ENCODE measurements at regions not wholly inside any gene's neighbourhood (a gene's known extent, or its start where the extent isn't known, plus 50 kb on each side); places are given as distances from the start of the nearest gene placed in this dataset.

- TF ChIP-seq, protein P1, sequence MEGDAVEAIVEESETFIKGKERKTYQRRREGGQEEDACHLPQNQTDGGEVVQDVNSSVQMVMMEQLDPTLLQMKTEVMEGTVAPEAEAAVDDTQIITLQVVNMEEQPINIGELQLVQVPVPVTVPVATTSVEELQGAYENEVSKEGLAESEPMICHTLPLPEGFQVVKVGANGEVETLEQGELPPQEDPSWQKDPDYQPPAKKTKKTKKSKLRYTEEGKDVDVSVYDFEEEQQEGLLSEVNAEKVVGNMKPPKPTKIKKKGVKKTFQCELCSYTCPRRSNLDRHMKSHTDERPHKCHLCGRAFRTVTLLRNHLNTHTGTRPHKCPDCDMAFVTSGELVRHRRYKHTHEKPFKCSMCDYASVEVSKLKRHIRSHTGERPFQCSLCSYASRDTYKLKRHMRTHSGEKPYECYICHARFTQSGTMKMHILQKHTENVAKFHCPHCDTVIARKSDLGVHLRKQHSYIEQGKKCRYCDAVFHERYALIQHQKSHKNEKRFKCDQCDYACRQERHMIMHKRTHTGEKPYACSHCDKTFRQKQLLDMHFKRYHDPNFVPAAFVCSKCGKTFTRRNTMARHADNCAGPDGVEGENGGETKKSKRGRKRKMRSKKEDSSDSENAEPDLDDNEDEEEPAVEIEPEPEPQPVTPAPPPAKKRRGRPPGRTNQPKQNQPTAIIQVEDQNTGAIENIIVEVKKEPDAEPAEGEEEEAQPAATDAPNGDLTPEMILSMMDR (IDR thresholded peaks at IDR 0.05; ENCODE audit: insufficient read depth, low read length, missing control alignments): no peak
- ChIA-PET POLR2A (no interaction called here), CTCF (interaction anchor here (0.9 to 3.9 kb wide), 6 partner anchors 10 to 508 kb away, joined by 3 to 25 read pairs (median 4); no protein-coding TSS in a partner anchor)
- no peak overlapping the region for H3K4me3 ChIP-seq (ENCODE audit: low read depth, low read length)
- no peak for DNase-seq (ENCODE audit: low read depth, low spot score)
These were observed 295.3 kb downstream of the PDGFC start for GRCh38 chr4:156676116-156676851.

- POLR2A ChIA-PET: interaction anchor here (0.6 to 0.9 kb wide), 2 partner anchors 12 to 197 kb away, joined by 3 read pairs; no protein-coding TSS in a partner anchor
- no peak overlapping the region for H3K4me3 ChIP-seq (ENCODE audit: low read depth, low read length)
- CTCF ChIA-PET: interaction anchor here (1.4 to 3.9 kb wide), 3 partner anchors 198 to 504 kb away, joined by 4 to 25 read pairs (median 5); no protein-coding TSS in a partner anchor
- TF ChIP-seq, protein P1 (IDR thresholded peaks at IDR 0.05; ENCODE audit: insufficient read depth, low read length, missing control alignments): no peak
- no peak for DNase-seq (ENCODE audit: low read depth, low spot score)
These were observed 298.1 kb downstream of the PDGFC start for GRCh38 chr4:156673483-156673882.

DNA sequence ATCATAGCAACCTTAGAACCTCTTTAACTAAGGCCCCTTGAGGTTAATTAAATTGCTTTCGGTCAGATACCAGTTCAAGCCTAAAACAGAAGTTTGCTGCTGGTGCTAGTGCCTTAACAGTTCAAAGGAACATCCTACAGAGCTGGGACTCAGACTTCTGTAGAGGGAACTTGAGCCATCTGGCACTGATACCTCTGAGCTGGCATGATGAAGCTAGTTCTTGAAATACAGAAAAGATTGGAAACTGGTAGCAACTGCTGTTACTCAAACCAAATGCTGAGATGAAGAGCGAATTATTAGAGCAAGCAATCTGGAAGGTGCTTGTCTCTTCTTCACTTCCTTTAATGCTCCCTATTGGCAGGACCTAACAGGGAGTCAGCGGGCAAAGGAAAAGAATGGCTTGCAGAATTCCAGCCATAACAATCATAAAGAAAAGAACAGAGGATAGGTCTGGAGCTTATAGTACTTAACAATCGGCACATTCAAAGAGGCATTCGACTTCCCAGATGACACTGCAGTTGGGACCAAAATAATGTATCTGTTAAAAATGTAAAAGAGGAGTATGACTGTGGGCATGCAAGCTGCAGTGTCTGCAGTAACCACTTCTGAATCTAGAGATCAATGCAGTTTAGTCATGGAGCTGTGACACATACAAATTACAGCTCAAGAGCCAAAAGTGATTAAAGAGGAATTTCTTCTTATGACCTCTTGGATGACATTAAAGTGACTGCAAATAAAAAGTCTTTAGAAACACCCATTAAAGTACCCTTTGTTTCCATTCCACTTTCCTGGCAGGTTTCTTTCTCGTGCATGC is 298.9 kb downstream of the PDGFC start:
- H3K4me3 ChIP-seq (ENCODE audit: low read depth, low read length): no peak overlapping the region
- TF ChIP-seq, protein P1 (IDR thresholded peaks at IDR 0.05; ENCODE audit: insufficient read depth, low read length, missing control alignments): no peak
- POLR2A ChIA-PET: interaction anchor here (0.6 kb wide), 1 partner anchor 20 kb away, joined by 3 read pairs; no protein-coding TSS in a partner anchor
- CTCF ChIA-PET: interaction anchor here (1.2 to 3.9 kb wide), 4 partner anchors 9 to 296 kb away, joined by 3 to 25 read pairs (median 4); no protein-coding TSS in a partner anchor
- DNase-seq (ENCODE audit: low read depth, low spot score): no peak

GRCh38 chr4:156665780-156666366 is 305.7 kb downstream of the PDGFC start:
- ChIA-PET POLR2A (no interaction called here), CTCF (interaction anchor here (1.3 to 1.4 kb wide), 2 partner anchors 11 to 191 kb away, joined by 3 to 4 read pairs; no protein-coding TSS in a partner anchor)
- no peak for DNase-seq (ENCODE audit: low read depth, low spot score)
- H3K4me3 ChIP-seq (ENCODE audit: low read depth, low read length): no peak overlapping the region
- TF ChIP-seq, protein P1 (IDR thresholded peaks at IDR 0.05; ENCODE audit: insufficient read depth, low read length, missing control alignments): no peak

- TF ChIP-seq, protein P1 (IDR thresholded peaks at IDR 0.05; ENCODE audit: insufficient read depth, low read length, missing control alignments): no peak
- CTCF ChIA-PET: no interaction called here
- no peak overlapping the region for H3K4me3 ChIP-seq (ENCODE audit: low read depth, low read length)
- POLR2A ChIA-PET: no interaction called here
- no peak for DNase-seq (ENCODE audit: low read depth, low spot score)
These were observed 307.9 kb downstream of the PDGFC start for GRCh38 chr4:156663663-156664062.

All from AG04449 (cell line).